ENCODE measurements at regions not wholly inside any gene's neighbourhood (a gene's known extent, or its start where the extent isn't known, plus 50 kb on each side); places are given as distances from the start of the nearest gene placed in this dataset.
"Not testable (repeated sequence)": the region's sequence is repeated elsewhere in the genome, so short reads cannot be mapped to it uniquely, and the experiment has no call there.

GRCh38 chr5:53739111-53739510, 178.7 kb downstream of the NDUFS4 start:
- no peak for TF ChIP-seq CTCF (IDR thresholded peaks at IDR 0.05)
- H3K27ac ChIP-seq (ENCODE audit: low read depth in 1 of 2, low read length in 2 of 2) = no peak overlapping the region
- DNase-seq = no peak
- Mint-ChIP-seq H3K9me3 (peaks cover 3 to 14% (median 8%) of the 10 kb centered on the region in 7 donors), H3K36me3 (no peaks in the 10 kb centered on the region), H3K4me1 (no peaks in the 10 kb centered on the region), H3K4me3 (no peak overlapping the region), H3K27me3 (ENCODE audit: low read depth in 3 of 3) (peaks cover 0 to 3% (median 1%) of the 10 kb centered on the region in 3 donors), H3K27ac (no peak overlapping the region)
- H3K79me2 ChIP-seq (ENCODE audit: insufficient read depth, low read length) = no peaks in the 10 kb centered on the region
- H2AFZ ChIP-seq (ENCODE audit: insufficient read depth, low read depth, low read length, poor library complexity, severe bottlenecking) = no peak overlapping the region
- no peak overlapping the region for H3K4me2 ChIP-seq (replicated peaks; ENCODE audit: extremely low read depth, low read length, poor library complexity, severe bottlenecking)
- no peak overlapping the region for H3K9ac ChIP-seq (ENCODE audit: insufficient read depth, low read length, poor library complexity, severe bottlenecking)
- no peaks in the 10 kb centered on the region for H3K27me3 ChIP-seq (ENCODE audit: control insufficient read depth in 2 of 2, insufficient read depth in 2 of 2, low read length in 2 of 2)
- intact Hi-C loops (cut with micrococcal nuclease) = no loop called here
- no peaks in the 10 kb centered on the region for H3K4me1 ChIP-seq (ENCODE audit: control insufficient read depth in 1 of 2, insufficient read depth in 2 of 2, low read length in 2 of 2)
- no peaks in the 10 kb centered on the region for H4K20me1 ChIP-seq (ENCODE audit: insufficient read depth, low read length)
- H3K4me3 ChIP-seq (replicated peaks in 1 of 3; ENCODE audit: low read depth in 2 of 3, low read length in 3 of 3) = no peak overlapping the region
- no peaks in the 10 kb centered on the region for H3K9me3 ChIP-seq (replicated peaks in 1 of 2; ENCODE audit: control insufficient read depth in 1 of 2, insufficient read depth in 1 of 2, low read length in 2 of 2)
- 78% methylated on average over 2 of the region's 4 CpGs for WGBS (ENCODE audit: insufficient coverage)
- no peaks in the 10 kb centered on the region for H3K36me3 ChIP-seq (replicated peaks in 1 of 2; ENCODE audit: control insufficient read depth in 1 of 2, insufficient read depth in 2 of 2, low read length in 2 of 2)

GRCh38 chr5:53749621-53750020, 189.2 kb downstream of the NDUFS4 start:
- Histone ChIP-seq H3K36me3 (replicated peaks in 1 of 2; ENCODE audit: control insufficient read depth in 1 of 2, insufficient read depth in 2 of 2, low read length in 2 of 2) (no peaks in the 10 kb centered on the region), H3K27me3 (ENCODE audit: control insufficient read depth in 2 of 2, insufficient read depth in 2 of 2, low read length in 2 of 2) (no peaks in the 10 kb centered on the region), H3K4me1 (ENCODE audit: control insufficient read depth in 1 of 2, insufficient read depth in 2 of 2, low read length in 2 of 2) (no peaks in the 10 kb centered on the region), H3K4me2 (replicated peaks; ENCODE audit: extremely low read depth, low read length, poor library complexity, severe bottlenecking) (no peak overlapping the region), H3K27ac (ENCODE audit: low read depth in 1 of 2, low read length in 2 of 2) (no peak overlapping the region), H3K4me3 (replicated peaks in 1 of 3; ENCODE audit: low read depth in 2 of 3, low read length in 3 of 3) (no peak overlapping the region), H3K79me2 (ENCODE audit: insufficient read depth, low read length) (no peaks in the 10 kb centered on the region), H2AFZ (ENCODE audit: insufficient read depth, low read depth, low read length, poor library complexity, severe bottlenecking) (no peak overlapping the region), H4K20me1 (ENCODE audit: insufficient read depth, low read length) (no peaks in the 10 kb centered on the region), H3K9ac (ENCODE audit: insufficient read depth, low read length, poor library complexity, severe bottlenecking) (no peak overlapping the region), H3K9me3 (replicated peaks in 1 of 2; ENCODE audit: control insufficient read depth in 1 of 2, insufficient read depth in 1 of 2, low read length in 2 of 2) (peaks cover 22% of the 10 kb centered on the region in 2 donors)
- TF ChIP-seq CTCF (IDR thresholded peaks at IDR 0.05) = no peak
- WGBS (ENCODE audit: insufficient coverage) = no CpG with 5 or more reads among the region's 1 CpG
- no peaks in the 10 kb centered on the region for H3K27me3 Mint-ChIP-seq (ENCODE audit: low read depth in 3 of 3)
- H3K27ac Mint-ChIP-seq = no peak overlapping the region
- no peak for DNase-seq
- intact Hi-C loops (cut with micrococcal nuclease) = no loop called here
- H3K4me3 Mint-ChIP-seq = no peak overlapping the region
- no peaks in the 10 kb centered on the region for H3K36me3 Mint-ChIP-seq
- peaks cover 21 to 44% (median 38%) of the 10 kb centered on the region in 7 donors for H3K9me3 Mint-ChIP-seq
- H3K4me1 Mint-ChIP-seq = no peaks in the 10 kb centered on the region

GRCh38 chr5:53752282-53752681, 191.8 kb downstream of the NDUFS4 start:
- peaks cover 22% of the 10 kb centered on the region in 2 donors for H3K9me3 ChIP-seq (replicated peaks in 1 of 2; ENCODE audit: control insufficient read depth in 1 of 2, insufficient read depth in 1 of 2, low read length in 2 of 2)
- H3K27me3 ChIP-seq (ENCODE audit: control insufficient read depth in 2 of 2, insufficient read depth in 2 of 2, low read length in 2 of 2); H3K36me3 ChIP-seq (replicated peaks in 1 of 2; ENCODE audit: control insufficient read depth in 1 of 2, insufficient read depth in 2 of 2, low read length in 2 of 2); H3K27me3 Mint-ChIP-seq (ENCODE audit: low read depth in 3 of 3); H3K36me3 Mint-ChIP-seq; DNase-seq; H3K4me2 ChIP-seq (replicated peaks; ENCODE audit: extremely low read depth, low read length, poor library complexity, severe bottlenecking); H3K4me3 ChIP-seq (replicated peaks in 1 of 3; ENCODE audit: low read depth in 2 of 3, low read length in 3 of 3); H3K4me1 ChIP-seq (ENCODE audit: control insufficient read depth in 1 of 2, insufficient read depth in 2 of 2, low read length in 2 of 2); H4K20me1 ChIP-seq (ENCODE audit: insufficient read depth, low read length); intact Hi-C loops (cut with micrococcal nuclease); H3K9ac ChIP-seq (ENCODE audit: insufficient read depth, low read length, poor library complexity, severe bottlenecking); H3K27ac ChIP-seq (ENCODE audit: low read depth in 1 of 2, low read length in 2 of 2); H3K27ac Mint-ChIP-seq; H3K79me2 ChIP-seq (ENCODE audit: insufficient read depth, low read length); H3K4me1 Mint-ChIP-seq; H2AFZ ChIP-seq (ENCODE audit: insufficient read depth, low read depth, low read length, poor library complexity, severe bottlenecking); H3K4me3 Mint-ChIP-seq: not testable (repeated sequence)
- peaks cover 24 to 52% (median 36%) of the 10 kb centered on the region in 7 donors for H3K9me3 Mint-ChIP-seq
- WGBS (ENCODE audit: insufficient coverage) = 100% methylated on average over 4 of the region's 7 CpGs
